ENCODE measurements at regions not wholly inside any gene's neighbourhood (a gene's known extent, or its start where the extent isn't known, plus 50 kb on each side); places are given as distances from the start of the nearest gene placed in this dataset.

- Histone ChIP-seq H3K36me3 (ENCODE audit: insufficient read depth) (no peaks in the 10 kb centered on the region; the same call in 1 of the 2 replicates), H3K9ac (no peak overlapping the region), H4K20me1 (ENCODE audit: insufficient read depth) (no peaks in the 10 kb centered on the region), H3K4me1 (ENCODE audit: low read depth, poor library complexity, severe bottlenecking) (no peaks in the 10 kb centered on the region), H3K27ac (no peak overlapping the region), H3K79me2 (ENCODE audit: insufficient read depth, low read depth) (no peaks in the 10 kb centered on the region), H3K27me3 (ENCODE audit: insufficient read depth, low read depth) (no peaks in the 10 kb centered on the region), H3K4me2 (no peak overlapping the region), H3K4me3 (IDR thresholded peaks at IDR 0.05; ENCODE audit: insufficient read depth, low read depth, low read length) (no peak overlapping the region), H2AFZ (ENCODE audit: low read depth) (no peak overlapping the region)
- TF ChIP-seq CTCF (conservative IDR thresholded peaks at IDR 0.05; ENCODE audit: low read depth, low read length) = no peak
Observed at GRCh38 chr2:30038419-30038818, 108.4 kb upstream of the YPEL5 start.

GRCh38 chr2:30039101-30039500 lies 107.7 kb upstream of the YPEL5 start:
- no peak for TF ChIP-seq CTCF (conservative IDR thresholded peaks at IDR 0.05; ENCODE audit: low read depth, low read length)
- no peak overlapping the region for H3K4me3 ChIP-seq (IDR thresholded peaks at IDR 0.05; ENCODE audit: insufficient read depth, low read depth, low read length)
- H3K27me3 ChIP-seq (ENCODE audit: insufficient read depth, low read depth) = no peaks in the 10 kb centered on the region
- no peaks in the 10 kb centered on the region for H4K20me1 ChIP-seq (ENCODE audit: insufficient read depth)
- H3K36me3 ChIP-seq (ENCODE audit: insufficient read depth) = no peaks in the 10 kb centered on the region; the same call in 1 of the 2 replicates
- H3K4me1 ChIP-seq (ENCODE audit: low read depth, poor library complexity, severe bottlenecking) = no peaks in the 10 kb centered on the region
- no peaks in the 10 kb centered on the region for H3K79me2 ChIP-seq (ENCODE audit: insufficient read depth, low read depth)
- no peak overlapping the region for H3K4me2 ChIP-seq
- no peak overlapping the region for H3K27ac ChIP-seq
- H3K9ac ChIP-seq = no peak overlapping the region
- H2AFZ ChIP-seq (ENCODE audit: low read depth) = no peak overlapping the region

GRCh38 chr2:30040147-30040546 lies 106.7 kb upstream of the YPEL5 start:
- Histone ChIP-seq H3K4me2 (no peak overlapping the region), H2AFZ (ENCODE audit: low read depth) (no peak overlapping the region), H3K9ac (no peak overlapping the region), H3K4me1 (ENCODE audit: low read depth, poor library complexity, severe bottlenecking) (no peaks in the 10 kb centered on the region), H3K79me2 (ENCODE audit: insufficient read depth, low read depth) (no peaks in the 10 kb centered on the region), H3K36me3 (ENCODE audit: insufficient read depth) (no peaks in the 10 kb centered on the region; the same call in 1 of the 2 replicates), H4K20me1 (ENCODE audit: insufficient read depth) (no peaks in the 10 kb centered on the region), H3K27ac (no peak overlapping the region), H3K27me3 (ENCODE audit: insufficient read depth, low read depth) (no peaks in the 10 kb centered on the region), H3K4me3 (IDR thresholded peaks at IDR 0.05; ENCODE audit: insufficient read depth, low read depth, low read length) (no peak overlapping the region)
- TF ChIP-seq CTCF (conservative IDR thresholded peaks at IDR 0.05; ENCODE audit: low read depth, low read length) = no peak

GRCh38 chr2:30041884-30042283 lies 104.9 kb upstream of the YPEL5 start:
- Histone ChIP-seq H3K27me3 (ENCODE audit: insufficient read depth, low read depth) (no peaks in the 10 kb centered on the region), H3K79me2 (ENCODE audit: insufficient read depth, low read depth) (no peaks in the 10 kb centered on the region), H3K4me3 (IDR thresholded peaks at IDR 0.05; ENCODE audit: insufficient read depth, low read depth, low read length) (no peak overlapping the region), H3K4me1 (ENCODE audit: low read depth, poor library complexity, severe bottlenecking) (no peaks in the 10 kb centered on the region), H2AFZ (ENCODE audit: low read depth) (no peak overlapping the region), H3K27ac (no peak overlapping the region), H4K20me1 (ENCODE audit: insufficient read depth) (no peaks in the 10 kb centered on the region), H3K9ac (no peak overlapping the region), H3K36me3 (ENCODE audit: insufficient read depth) (no peaks in the 10 kb centered on the region; the same call in 1 of the 2 replicates), H3K4me2 (no peak overlapping the region)
- no peak for TF ChIP-seq CTCF (conservative IDR thresholded peaks at IDR 0.05; ENCODE audit: low read depth, low read length)

All from KMS-11 (cell line).